NCI-H2107 treated with DMSO at 0.1 percent for 48 hours (cell line): ENCODE measurements at regions not wholly inside any gene's neighbourhood (a gene's known extent, or its start where the extent isn't known, plus 50 kb on each side); places are given as distances from the start of the nearest gene placed in this dataset.
A peak's percentile ranks its signal among the peaks of the same experiment; 100 is the strongest.
"Not testable (repeated sequence)": the region's sequence is repeated elsewhere in the genome, so short reads cannot be mapped to it uniquely, and the experiment has no call there.

Experiments
- DNase-seq: peaks from one replicate; lab custom pipeline; 2025; ENCODE audit not compliant: unreplicated experiment; lab: John Stamatoyannopoulos, UW

DNA sequence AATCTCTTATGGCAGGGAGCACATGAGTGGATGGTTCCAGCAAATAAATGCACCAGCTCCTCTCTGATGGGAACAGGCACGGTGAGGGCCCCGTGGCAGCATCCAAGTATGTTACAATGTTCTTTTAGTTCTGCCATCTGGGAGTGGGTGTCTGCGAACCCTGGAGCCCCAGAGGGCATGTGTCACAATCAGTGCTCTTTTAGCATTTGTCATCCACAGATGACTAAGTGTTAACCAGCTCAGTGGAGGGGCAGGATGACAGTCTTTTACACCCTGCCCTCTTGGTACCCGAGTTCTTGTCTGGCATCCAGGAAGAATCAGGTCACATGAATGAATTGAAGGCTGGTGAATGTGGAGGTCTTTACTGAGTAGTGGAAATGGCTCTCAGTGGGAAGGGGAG is 560.4 kb upstream of the FLRT2 start:
- no peak for DNase-seq

DNA sequence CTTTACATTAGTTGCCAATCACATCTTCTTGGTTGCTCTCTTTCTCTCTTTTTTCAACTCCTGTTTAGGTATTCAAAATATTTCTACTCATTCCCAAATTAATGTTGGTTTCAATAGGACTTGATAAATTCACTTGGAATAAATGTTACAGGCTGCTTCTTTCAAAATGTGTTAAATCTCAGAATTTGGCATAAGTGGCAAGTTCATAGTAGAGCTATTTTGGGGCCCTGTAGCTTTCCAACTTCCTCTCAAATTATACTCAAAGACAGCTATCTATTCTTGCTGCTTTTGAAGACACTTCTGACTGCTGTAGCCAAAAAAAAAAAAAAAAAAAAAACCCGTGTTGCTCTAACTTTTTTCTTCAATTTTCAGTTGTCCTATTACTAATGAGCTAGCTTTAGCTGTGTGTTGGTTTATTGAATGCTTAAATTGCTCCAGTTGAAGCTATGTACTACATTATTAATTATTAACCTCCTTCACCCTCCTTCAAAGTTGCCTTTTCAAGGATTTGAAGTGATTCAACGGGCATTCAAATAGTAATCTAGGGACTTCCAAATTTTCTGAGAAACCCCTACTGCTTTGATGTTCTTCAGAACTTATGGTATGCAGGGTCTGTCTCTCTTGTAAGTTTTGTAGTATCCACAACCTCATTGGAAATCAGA is 554.6 kb upstream of the FLRT2 start:
- no peak for DNase-seq

DNA sequence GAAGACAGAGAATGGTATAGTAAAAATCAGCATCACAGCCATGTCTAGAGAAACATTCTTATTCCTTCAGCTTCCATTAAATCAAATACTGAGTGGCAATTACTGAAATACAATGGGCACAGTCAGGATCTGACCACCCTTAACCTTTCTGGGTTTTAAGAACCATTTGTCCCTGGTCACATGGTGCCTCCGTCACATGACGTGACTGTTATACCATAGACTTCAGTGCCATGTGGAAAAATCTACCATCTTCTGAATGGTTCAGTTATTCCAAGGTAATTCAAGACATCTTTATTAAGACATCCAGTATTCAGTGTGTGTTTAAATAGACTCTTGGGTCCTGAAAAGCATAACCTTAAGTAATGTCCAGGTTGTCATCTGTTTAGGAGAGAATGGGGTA is 553.1 kb upstream of the FLRT2 start:
- DNase-seq, result no peak

DNA sequence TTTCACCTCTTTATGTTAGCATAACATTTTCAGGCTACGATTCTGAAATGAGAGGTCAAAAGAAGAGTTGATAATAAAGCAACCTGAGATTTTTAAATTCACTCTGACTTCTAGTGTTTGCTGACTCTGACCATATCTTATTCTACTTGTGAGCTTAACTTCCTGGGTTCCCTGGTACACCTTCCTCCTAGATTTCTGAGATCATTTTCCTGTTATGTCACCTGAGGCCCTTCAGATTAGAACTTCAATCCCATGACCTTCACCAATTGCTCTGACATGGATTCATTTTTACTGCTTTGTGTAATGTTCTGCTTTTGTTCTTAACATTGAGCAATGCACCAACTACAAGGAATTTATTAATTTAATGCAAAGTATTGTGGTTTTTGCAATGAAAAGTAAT is 542.9 kb upstream of the FLRT2 start:
- no peak for DNase-seq

DNA sequence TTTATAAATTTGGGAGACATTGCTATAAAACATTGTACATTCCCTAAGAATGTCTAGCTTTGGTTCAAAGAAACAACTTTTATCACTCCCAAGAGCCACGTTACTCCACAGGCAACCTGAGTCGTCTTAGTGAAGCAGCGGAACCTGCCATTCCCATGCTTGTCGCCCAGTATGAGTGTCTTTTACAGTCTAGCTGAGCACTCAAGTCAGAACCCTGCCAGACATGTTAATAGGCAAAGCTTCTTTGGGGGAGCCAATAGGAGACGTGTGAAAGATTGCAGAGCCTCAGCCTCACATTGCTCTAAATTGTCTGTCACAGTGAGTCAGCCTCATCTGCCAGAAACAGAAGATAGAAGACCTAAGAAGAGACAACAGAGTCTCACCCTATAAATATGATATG is 541.6 kb upstream of the FLRT2 start:
- DNase-seq, result no peak

DNA sequence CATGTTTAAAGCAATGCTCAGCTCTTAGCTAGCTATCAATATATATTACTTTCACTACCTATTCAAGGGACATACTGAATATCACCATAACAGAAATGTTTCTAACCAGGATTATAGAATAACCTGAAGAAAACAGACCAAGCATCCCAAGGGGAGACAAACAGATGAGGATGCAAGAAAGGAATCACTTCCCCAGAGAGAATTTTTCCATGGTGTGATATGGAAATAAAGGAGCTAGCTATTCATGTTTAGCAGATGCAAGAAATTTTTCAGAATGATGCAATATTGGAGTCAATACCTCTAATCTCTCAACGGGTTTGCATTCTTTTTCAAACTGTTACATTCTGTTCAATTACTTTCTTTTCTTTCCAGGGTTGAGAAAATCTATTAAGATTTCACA is 538.9 kb upstream of the FLRT2 start:
- no peak for DNase-seq

DNA sequence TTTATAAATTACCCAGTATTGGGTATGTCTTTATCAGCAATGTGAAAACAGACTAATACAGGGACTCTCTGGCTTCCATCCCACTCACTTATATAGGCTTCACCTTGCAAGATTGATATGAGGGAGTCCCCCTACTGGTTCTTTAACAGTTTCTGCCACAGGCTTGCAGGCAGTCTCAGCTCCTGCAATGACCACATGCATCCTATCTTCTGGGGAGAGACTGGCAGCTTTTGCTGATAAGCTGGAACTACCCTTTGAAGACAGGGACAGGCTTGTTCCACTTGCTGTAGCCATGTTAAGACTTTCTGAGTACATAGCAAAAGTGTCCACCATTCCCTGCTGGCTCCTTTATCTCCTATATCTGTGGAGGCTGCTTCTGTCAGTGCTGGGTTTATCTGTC is 531.7 kb upstream of the FLRT2 start:
- DNase-seq, result no peak

DNA sequence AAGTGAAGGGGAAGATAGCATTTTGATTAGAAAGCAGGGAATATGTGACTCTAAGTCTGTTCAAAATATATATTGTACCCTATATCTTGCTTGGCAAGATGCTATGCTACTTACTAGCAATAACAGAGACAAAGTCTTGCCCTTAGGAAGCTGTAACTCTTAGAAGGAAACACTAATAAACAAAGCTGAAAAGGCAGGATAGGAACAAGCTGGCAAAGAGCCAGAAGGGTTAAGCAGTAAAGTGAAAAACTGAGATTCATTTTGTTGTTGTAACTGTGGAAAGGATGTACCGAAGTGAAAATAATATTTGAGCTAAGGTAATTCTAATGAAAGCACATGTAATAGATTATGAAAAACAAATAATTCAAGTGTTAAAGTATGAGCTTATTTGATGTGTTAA is 527.1 kb upstream of the FLRT2 start:
- DNase-seq, result no peak

DNA sequence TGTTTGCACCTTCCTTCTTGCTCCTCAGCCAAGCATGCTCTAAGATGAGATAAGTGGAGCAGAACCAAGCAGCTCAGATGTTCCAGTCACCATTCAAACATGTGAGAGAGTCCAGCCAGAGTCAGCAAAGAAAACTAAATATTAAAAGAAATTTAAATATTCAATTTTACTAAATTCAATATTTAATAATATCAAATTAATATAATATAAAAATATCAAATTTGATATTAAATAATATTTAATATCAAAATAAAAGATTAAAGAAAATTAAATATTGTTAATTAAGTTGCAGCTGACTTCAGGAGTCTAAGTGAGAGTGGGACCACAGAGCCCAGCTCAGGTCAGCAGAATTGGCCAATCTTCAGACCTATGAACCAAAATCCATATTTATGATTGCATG is 526.1 kb upstream of the FLRT2 start:
- no peak for DNase-seq

DNA sequence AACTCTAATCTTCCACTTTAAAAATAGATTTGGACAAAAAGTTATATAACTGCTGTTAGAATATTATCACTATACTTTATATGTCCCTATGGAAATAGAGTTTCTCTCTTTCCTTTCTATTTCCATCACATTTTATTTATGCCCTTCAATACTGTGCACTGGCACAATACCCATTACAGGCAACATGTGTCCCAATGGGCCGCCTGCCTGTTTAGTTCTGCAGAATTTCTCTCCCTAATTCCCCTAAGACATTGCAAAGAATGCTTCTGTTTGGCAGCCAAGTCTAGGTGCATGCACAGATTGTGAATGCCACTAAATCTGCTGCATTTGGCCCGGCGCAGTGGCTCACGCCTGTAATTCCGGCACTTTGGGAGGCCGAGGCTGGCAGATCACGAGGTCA is 520.4 kb upstream of the FLRT2 start:
- DNase-seq, result no peak

DNA sequence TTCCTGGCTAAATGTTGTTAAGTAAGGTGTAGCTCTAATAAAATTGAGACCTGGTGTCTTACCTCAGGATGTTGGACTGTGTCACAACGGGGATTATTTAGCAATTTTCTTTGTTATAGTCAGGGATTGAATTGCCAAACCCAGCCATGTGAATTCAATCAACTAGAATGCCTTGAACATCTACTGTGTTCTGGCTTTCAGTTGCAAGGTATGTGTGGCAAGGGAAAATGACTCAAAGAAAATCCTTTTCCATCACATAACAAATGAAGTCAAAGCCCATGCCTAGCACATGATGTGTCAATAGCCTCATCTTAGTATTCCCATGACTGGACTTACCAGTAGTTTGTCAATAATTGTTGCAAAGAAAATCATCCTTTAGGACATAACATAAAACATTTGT is 519.8 kb upstream of the FLRT2 start:
- no peak for DNase-seq

DNA sequence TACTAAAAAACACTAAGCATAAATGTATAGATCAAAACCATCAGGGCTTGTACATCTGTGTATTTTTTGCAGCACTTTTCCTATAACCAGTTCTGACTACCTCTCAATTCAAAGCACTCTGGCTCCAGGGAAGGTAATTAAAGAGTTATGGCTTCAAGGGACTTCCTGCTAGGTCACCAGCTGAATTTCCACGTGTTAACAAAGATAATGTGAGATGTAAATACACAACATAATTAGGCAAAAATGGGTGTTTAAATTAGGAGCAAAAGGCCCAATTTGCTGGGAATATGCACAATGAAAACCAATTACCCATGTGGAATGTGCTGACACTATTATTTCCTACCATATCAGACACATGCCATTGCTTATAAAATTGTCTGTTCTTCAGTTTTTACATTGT is 513.4 kb upstream of the FLRT2 start:
- DNase-seq, result peak; percentile 13

DNA sequence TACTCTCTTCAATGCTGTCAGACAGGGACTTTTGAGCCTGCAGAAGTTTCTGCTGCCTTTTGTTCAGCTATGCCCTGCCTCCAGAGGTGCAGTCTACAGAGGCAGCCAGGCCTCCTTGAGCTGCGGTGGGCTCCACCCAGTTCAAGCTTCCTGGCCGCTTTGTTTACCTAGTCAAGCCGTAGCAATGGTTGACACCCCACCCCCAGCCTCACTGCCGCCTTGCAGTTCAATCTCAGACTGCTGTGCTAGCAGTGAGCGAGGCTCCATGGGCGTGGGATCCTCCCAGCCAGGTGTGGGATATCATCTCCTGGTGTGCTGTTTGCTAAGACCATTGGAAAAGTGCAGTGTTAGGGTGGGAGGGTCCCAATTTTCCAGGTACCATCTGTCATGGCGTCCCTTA is 506.1 kb upstream of the FLRT2 start:
- DNase-seq, result not testable (repeated sequence)

DNA sequence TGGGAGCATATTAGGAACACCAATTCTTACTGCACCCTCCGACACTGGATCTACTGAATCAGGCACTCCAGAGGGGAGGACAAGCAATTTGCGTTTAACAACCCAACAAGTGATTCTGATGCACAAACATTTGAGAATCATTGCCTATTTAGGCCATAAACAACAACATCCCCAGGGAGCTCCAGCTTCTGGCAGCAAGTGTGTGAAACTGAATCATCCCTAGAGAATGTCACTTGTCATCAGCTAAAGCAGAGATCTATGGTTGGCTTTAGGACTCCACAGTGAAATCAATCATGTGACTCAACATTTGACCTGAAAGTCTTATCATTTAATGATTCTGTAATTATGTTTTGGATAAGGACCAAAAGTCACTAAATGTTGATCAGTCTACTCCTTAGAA is 505.0 kb upstream of the FLRT2 start:
- DNase-seq, result no peak

DNA sequence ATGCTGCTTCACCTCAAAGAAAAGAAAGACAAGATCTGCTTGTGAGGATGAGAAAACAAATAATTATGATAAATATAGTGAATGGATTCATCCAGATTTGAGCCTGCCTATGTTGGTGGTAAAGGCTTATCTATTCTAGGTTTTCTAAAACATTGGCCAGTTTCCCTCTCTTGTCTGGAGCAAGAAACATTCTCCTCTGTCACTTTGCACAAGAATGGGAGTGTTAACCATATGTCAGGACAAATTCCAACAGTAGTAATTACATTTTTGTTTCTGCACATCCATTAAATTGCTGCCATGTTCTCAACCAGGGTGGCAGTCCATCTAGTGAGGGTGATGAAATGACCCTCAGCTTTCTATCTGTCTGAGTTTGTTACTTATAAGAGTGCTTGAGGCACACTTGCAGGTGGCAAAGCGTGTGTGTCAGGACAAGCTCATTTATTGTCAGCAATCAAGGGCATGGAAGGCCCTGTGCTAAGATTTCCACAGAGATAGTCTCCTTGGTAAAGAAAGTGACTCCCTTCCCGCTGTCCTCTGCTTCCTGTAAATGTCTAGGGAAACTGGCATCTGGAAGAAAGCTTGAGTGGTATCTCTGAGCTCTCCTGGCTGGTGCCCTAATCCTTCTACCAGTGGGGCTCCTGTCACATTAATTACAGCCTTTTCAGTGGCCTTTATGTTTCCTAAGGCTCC is 502.1 kb upstream of the FLRT2 start:
- DNase-seq, result no peak

DNA sequence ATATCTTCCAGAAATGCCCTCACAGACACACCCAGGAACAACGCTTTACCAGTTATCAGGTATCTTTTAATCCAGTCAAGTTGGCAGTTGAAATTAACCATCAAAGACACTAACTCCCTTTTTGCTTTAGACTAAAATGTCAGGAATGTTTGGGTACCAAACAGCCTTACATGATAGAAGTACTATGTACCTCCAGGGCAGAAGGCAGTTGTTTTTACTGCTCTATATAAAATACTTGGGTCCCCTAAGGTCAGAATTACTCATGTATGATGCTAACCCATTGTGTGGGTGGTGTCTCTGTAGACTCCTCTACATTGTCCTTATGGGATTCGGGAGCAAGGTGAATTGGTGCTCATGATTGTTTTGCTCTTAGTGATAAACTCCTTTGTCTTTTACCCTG is 492.5 kb upstream of the FLRT2 start:
- DNase-seq, result no peak

DNA sequence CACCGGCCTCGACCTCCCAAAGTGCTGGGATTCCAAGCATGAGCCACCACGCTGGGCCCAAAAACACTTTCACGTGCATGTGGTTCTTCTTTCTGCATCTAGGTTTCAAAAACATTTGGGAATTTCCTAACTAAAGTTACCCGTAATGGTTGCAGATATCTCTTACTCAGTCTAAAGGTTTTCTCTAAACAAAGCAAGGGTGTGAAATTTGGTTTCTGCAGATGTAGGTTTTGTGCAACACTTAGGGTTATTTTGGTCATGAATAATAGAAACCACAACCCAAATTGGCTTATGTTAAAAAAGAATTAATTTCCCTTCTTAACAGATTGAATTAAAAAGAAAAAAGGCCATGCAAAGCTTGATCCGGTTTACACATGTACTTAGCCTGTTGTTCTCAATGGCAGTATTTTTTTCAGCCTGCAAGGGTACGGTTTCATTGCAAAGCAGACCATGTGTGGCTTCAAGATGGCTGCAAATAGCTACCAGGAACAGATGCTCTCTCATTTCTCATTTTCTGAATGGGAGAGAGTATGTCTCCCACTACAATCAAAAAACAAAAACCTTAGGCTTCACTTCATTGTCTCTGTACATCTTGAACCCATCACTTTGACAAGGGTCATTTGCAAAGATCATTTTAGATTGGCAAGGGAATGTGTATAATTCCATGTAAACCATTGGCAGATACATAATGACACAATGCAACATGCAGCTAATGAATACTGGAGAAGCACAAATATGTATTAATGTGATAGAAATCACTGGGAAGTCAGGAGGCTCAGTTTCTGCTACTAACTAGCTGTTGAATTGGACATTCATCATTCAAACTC is 491.2 kb upstream of the FLRT2 start:
- peak; percentile 35 for DNase-seq

DNA sequence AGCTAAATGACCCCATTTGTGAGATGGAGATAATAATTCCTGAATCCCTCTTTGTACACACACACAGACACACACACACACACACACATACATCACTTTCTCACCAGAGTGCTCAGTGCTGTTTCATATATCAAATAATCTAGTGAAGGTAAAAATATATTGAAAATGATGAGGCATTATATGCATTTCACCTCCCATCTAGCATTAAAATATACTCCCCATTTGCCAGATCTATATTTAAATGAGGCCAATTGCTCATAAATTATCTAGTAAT is 490.7 kb upstream of the FLRT2 start:
- no peak for DNase-seq

DNA sequence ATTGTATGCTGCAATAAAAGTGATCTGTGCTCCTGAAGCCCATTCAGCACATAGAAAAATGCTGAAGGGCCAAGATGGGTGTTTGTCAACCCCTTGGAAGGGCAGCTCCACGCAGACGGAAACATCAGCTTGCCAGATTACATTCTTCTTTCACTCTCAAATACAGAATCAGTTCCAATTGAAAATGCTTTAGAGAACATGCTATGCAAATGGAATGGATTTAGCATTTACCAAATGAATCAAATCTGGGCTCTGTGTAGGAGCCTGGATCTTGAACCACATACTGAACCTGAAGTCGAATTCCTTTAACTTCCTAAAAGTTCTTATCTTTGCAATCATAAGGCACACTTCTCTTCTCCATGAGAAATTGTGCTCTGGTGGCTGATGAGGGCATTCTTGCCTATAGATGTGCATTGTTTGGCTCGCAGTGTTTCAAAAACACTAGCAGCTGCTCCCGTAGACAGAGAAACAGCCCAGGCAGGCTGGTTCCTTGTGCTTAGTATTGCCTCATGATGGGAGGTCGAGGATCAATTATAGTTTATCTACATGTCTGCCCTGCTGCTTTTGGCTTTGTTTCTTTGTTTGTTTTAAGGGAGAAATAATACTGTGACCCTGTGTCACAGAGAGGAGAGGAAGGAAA is 489.8 kb upstream of the FLRT2 start:
- DNase-seq, result no peak

DNA sequence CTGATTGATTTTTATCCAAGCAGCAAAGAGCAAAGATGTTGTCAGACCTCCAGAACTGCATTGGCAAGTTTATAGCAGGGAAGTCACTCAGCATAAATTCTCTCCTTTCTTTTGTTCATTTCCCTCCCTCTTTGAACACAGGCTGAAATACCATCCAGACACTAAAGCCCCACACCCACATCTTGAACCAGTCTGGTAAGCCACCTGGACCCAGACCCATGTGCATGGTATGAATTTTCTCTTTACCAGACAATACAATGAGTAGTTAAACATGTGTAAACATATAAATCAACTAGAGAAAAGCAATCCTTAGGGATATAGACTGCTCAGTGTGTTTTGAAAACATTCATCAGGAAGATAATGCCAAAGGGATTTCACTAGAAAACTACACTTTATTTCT is 488.3 kb upstream of the FLRT2 start:
- peak; percentile 42 for DNase-seq

DNA sequence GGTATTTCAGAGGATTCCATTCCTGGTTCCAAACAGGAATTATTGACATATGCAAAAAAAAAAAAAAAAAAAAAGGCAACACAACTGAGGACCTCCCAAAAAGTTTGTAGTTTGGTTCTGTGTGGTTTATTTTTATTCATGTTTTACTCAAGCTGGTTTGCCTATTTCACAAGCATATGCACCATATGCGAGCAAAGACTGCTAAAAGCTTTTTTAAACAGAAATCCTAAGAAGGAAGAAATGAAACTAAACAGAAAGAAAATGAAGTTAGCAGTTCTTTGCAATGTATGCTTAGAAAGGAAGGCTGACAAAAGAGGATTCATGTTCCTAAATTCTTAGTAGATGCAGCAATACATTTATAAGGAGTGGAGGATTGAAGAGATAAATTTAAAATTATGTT is 487.6 kb upstream of the FLRT2 start:
- DNase-seq, result no peak

DNA sequence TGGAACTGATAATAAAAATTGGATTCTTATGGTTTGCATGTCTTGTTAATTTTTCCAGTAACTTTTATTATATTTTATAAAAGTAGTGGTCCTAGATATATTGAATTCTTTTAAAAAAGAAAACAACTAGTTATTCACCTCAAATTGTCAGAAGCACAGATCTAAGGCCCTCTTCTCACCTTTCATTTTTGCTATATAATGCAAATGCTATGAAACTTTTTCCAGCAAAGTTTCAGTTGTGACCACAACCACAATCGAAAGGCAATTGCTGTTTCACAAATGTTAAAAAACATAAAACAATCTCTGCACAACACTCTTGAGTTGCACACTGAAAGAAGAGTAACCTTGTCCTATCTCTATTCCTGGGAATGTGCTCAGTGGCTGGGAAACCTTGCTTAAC is 479.8 kb upstream of the FLRT2 start:
- no peak for DNase-seq
